GM23338 (cell line): ENCODE measurements at regions not wholly inside any gene's neighbourhood (a gene's known extent, or its start where the extent isn't known, plus 50 kb on each side); places are given as distances from the start of the nearest gene placed in this dataset.

ENCODE experiments used
- ATAC-seq: fragments of 200-7000 bp; cut with Tn5 transposase; 3 replicates; pipeline ENCODE4 v1.9.1; 2020
- DNase-seq: peaks from one replicate; pipeline ENCODE4 v3.0.0-alpha.2; 2015; ENCODE audit warnings: low spot score
- H2AFZ ChIP-seq: fragments of 200-600 bp; sonication (generic); 2 replicates; pipeline ENCODE4 v1.8.0; 2016; ENCODE audit warnings: antibody characterized with exemption, mild to moderate bottlenecking, moderate library complexity
- H3F3A ChIP-seq: fragments of 200-600 bp; sonication (generic); replicated peaks from 2 replicates; pipeline ENCODE4 v1.8.0; 2017; ENCODE audit warnings: antibody characterized with exemption, mixed run types, low read depth
- H3K27ac ChIP-seq: fragments of 200-600 bp; sonication (generic); 2 replicates; pipeline ENCODE4 v1.6.1; 2016; ENCODE audit warnings: low read depth
- H3K27me3 ChIP-seq: fragments of 200-600 bp; sonication (generic); 2 replicates; pipeline ENCODE4 v1.8.0; 2016; ENCODE audit warnings: mild to moderate bottlenecking, mixed run types, moderate library complexity; ENCODE audit not compliant: insufficient read depth
- H3K36me3 ChIP-seq: fragments of 200-600 bp; sonication (generic); 2 replicates; pipeline ENCODE4 v1.8.0; 2016; ENCODE audit warnings: mild to moderate bottlenecking; ENCODE audit not compliant: insufficient read depth
- H3K4me1 ChIP-seq: fragments of 200-600 bp; sonication (generic); 2 replicates; pipeline ENCODE4 v1.8.0; 2016; ENCODE audit warnings: mild to moderate bottlenecking, moderate library complexity; ENCODE audit not compliant: insufficient read depth
- H3K4me2 ChIP-seq: fragments of 200-600 bp; sonication (generic); 2 replicates; pipeline ENCODE4 v1.7.1; 2017; ENCODE audit warnings: mixed run types
- H3K4me3 ChIP-seq: fragments of 200-600 bp; sonication (generic); 2 replicates; pipeline ENCODE4 v1.6.1; 2016; ENCODE audit warnings: mixed run types
- H3K79me2 ChIP-seq: fragments of 200-600 bp; sonication (generic); replicated peaks from 2 replicates; pipeline ENCODE4 v1.8.0; 2017; ENCODE audit warnings: mild to moderate bottlenecking; ENCODE audit not compliant: insufficient read depth
- H3K9me2 ChIP-seq: fragments of 200-600 bp; sonication (generic); 2 replicates; pipeline ENCODE4 v1.8.0; 2017; ENCODE audit not compliant: insufficient read depth
- H4K20me1 ChIP-seq: fragments of 200-600 bp; sonication (generic); replicated peaks from 2 replicates; pipeline ENCODE4 v1.8.0; 2017; ENCODE audit warnings: mild to moderate bottlenecking; ENCODE audit not compliant: insufficient read depth
- H3K27ac Mint-ChIP-seq: 2 replicates; pipeline ENCODE4 v1.8.0; 2020; ENCODE audit warnings: inconsistent platforms, mild to moderate bottlenecking, moderate library complexity, mixed read lengths
- H3K27me3 Mint-ChIP-seq: 3 replicates; pipeline ENCODE4 v1.8.0; 2022; ENCODE audit warnings: low read depth, mild to moderate bottlenecking, moderate library complexity, mixed read lengths, inconsistent platforms; ENCODE audit not compliant: insufficient read depth, poor library complexity
- H3K36me3 Mint-ChIP-seq: 3 replicates; pipeline ENCODE4 v1.8.0; 2021; ENCODE audit warnings: low read depth, mild to moderate bottlenecking, inconsistent platforms, moderate library complexity, mixed read lengths
- H3K4me1 Mint-ChIP-seq: 3 replicates; pipeline ENCODE4 v1.8.0; 2020; ENCODE audit warnings: mild to moderate bottlenecking, inconsistent platforms, mixed read lengths
- H3K4me3 Mint-ChIP-seq: 3 replicates; pipeline ENCODE4 v1.8.0; 2021; ENCODE audit warnings: moderate library complexity, mild to moderate bottlenecking, inconsistent platforms, mixed read lengths
- H3K9me3 Mint-ChIP-seq: 3 replicates; pipeline ENCODE4 v1.8.0; 2020; ENCODE audit warnings: moderate library complexity, mild to moderate bottlenecking, inconsistent platforms, mixed read lengths
- CREB1 ChIP-seq: fragments of 250-450 bp; sonication (Bioruptor Pico); IDR thresholded peaks from 2 replicates; pipeline ENCODE4 v1.5.0; 2020; ENCODE audit warnings: low read depth, mild to moderate bottlenecking, moderate library complexity
- ETS1 ChIP-seq: IDR thresholded peaks from 2 replicates; pipeline ENCODE4 v1.6.1; 2016; ENCODE audit warnings: antibody characterized with exemption
- NANOG ChIP-seq: IDR thresholded peaks from 2 replicates; pipeline ENCODE4 v1.6.1; 2016; ENCODE audit warnings: antibody characterized with exemption, borderline replicate concordance
- POLR2AphosphoS5 ChIP-seq: IDR thresholded peaks from 2 replicates; pipeline ENCODE4 v1.6.1; 2016; ENCODE audit warnings: antibody characterized with exemption, low read depth
- ZNF114 ChIP-seq: fragments of 250-450 bp; sonication (Bioruptor Pico); IDR thresholded peaks from 2 replicates; pipeline ENCODE4 v1.5.0; 2020; ENCODE audit warnings: mild to moderate bottlenecking, moderate library complexity
- ZNF331 ChIP-seq: fragments of 250-450 bp; sonication (Bioruptor Pico); IDR thresholded peaks from 2 replicates; pipeline ENCODE4 v1.5.0; 2020; ENCODE audit warnings: low read depth, mild to moderate bottlenecking, moderate library complexity
- TF ChIP-seq, protein P1 (sequence below): fragments of 250-450 bp; sonication (Bioruptor Pico); IDR thresholded peaks from 2 replicates; pipeline ENCODE4 v1.5.0; 2020; ENCODE audit warnings: mild to moderate bottlenecking, moderate library complexity

GRCh38 chr3:187989575-187990153, 164.3 kb upstream of the LPP start:
- DNase-seq: peak; percentile 95
- peaks cover 4% of the 10 kb centered on the region for H3K27me3 Mint-ChIP-seq
- H2AFZ ChIP-seq: no peak overlapping the region
- H3K4me3 ChIP-seq: peak overlapping the region; percentile 44
- TF ChIP-seq POLR2AphosphoS5: no peak
- TF ChIP-seq NANOG: 0 out of 2 replicates have a peak, but pooled peaks have one; percentile 48
- TF ChIP-seq CREB1 (CRISPR knock-in tag): 0 out of 2 replicates have a peak, but pooled peaks have one; percentile 27
- TF ChIP-seq ETS1: no peak
- TF ChIP-seq ZNF114 (CRISPR knock-in tag): 0 out of 2 replicates have a peak, but pooled peaks have one; percentile 12
- TF ChIP-seq, protein P1, sequence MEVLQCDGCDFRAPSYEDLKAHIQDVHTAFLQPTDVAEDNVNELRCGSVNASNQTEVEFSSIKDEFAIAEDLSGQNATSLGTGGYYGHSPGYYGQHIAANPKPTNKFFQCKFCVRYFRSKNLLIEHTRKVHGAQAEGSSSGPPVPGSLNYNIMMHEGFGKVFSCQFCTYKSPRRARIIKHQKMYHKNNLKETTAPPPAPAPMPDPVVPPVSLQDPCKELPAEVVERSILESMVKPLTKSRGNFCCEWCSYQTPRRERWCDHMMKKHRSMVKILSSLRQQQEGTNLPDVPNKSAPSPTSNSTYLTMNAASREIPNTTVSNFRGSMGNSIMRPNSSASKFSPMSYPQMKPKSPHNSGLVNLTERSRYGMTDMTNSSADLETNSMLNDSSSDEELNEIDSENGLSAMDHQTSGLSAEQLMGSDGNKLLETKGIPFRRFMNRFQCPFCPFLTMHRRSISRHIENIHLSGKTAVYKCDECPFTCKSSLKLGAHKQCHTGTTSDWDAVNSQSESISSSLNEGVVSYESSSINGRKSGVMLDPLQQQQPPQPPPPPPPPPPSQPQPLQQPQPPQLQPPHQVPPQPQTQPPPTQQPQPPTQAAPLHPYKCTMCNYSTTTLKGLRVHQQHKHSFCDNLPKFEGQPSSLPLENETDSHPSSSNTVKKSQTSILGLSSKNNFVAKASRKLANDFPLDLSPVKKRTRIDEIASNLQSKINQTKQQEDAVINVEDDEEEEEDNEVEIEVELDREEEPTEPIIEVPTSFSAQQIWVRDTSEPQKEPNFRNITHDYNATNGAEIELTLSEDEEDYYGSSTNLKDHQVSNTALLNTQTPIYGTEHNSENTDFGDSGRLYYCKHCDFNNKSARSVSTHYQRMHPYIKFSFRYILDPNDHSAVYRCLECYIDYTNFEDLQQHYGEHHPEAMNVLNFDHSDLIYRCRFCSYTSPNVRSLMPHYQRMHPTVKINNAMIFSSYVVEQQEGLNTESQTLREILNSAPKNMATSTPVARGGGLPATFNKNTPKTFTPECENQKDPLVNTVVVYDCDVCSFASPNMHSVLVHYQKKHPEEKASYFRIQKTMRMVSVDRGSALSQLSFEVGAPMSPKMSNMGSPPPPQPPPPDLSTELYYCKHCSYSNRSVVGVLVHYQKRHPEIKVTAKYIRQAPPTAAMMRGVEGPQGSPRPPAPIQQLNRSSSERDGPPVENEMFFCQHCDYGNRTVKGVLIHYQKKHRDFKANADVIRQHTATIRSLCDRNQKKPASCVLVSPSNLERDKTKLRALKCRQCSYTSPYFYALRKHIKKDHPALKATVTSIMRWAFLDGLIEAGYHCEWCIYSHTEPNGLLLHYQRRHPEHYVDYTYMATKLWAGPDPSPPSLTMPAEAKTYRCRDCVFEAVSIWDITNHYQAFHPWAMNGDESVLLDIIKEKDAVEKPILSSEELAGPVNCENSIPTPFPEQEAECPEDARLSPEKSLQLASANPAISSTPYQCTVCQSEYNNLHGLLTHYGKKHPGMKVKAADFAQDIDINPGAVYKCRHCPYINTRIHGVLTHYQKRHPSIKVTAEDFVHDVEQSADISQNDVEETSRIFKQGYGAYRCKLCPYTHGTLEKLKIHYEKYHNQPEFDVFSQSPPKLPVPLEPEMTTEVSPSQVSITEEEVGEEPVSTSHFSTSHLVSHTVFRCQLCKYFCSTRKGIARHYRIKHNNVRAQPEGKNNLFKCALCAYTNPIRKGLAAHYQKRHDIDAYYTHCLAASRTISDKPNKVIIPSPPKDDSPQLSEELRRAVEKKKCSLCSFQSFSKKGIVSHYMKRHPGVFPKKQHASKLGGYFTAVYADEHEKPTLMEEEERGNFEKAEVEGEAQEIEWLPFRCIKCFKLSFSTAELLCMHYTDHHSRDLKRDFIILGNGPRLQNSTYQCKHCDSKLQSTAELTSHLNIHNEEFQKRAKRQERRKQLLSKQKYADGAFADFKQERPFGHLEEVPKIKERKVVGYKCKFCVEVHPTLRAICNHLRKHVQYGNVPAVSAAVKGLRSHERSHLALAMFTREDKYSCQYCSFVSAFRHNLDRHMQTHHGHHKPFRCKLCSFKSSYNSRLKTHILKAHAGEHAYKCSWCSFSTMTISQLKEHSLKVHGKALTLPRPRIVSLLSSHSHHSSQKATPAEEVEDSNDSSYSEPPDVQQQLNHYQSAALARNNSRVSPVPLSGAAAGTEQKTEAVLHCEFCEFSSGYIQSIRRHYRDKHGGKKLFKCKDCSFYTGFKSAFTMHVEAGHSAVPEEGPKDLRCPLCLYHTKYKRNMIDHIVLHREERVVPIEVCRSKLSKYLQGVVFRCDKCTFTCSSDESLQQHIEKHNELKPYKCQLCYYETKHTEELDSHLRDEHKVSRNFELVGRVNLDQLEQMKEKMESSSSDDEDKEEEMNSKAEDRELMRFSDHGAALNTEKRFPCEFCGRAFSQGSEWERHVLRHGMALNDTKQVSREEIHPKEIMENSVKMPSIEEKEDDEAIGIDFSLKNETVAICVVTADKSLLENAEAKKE: peak; percentile 96
- TF ChIP-seq ZNF331 (CRISPR knock-in tag): 0 out of 2 replicates have a peak, but pooled peaks have one; percentile 26
- H3K79me2 ChIP-seq: no peaks in the 10 kb centered on the region
- ATAC-seq: peak; percentile 99
- H3K4me3 Mint-ChIP-seq: peak overlapping the region; percentile 71
- peaks cover 22% of the 10 kb centered on the region for H3K4me1 Mint-ChIP-seq
- H3K4me2 ChIP-seq: peak overlapping the region; percentile 66
- H3K9me2 ChIP-seq: peaks cover 17% of the 10 kb centered on the region
- no peaks in the 10 kb centered on the region for H4K20me1 ChIP-seq
- H3K9me3 Mint-ChIP-seq: no peaks in the 10 kb centered on the region; the same call in 2 of the 3 replicates
- peak overlapping the region; percentile 85 for H3K27ac ChIP-seq
- no peaks in the 10 kb centered on the region for H3K27me3 ChIP-seq
- H3K36me3 ChIP-seq: no peaks in the 10 kb centered on the region
- peak overlapping the region; percentile 96 for H3K27ac Mint-ChIP-seq
- H3K4me1 ChIP-seq: peaks cover 15% of the 10 kb centered on the region
- 0 out of 2 replicates have a peak, but pooled peaks cover 3% of the 10 kb centered on the region for H3F3A ChIP-seq
- H3K36me3 Mint-ChIP-seq: no peaks in the 10 kb centered on the region; the same call in 2 of the 3 replicates
